Neural progenitor cell (in vitro differentiated cells): ENCODE measurements at regions not wholly inside any gene's neighbourhood (a gene's known extent, or its start where the extent isn't known, plus 50 kb on each side); places are given as distances from the start of the nearest gene placed in this dataset.

Experiments
- DNase-seq: peaks from one replicate; pipeline ENCODE4 v3.0.0-alpha.2; 2016; ENCODE audit warnings: low spot score
- H2AFZ ChIP-seq: fragments of 200-600 bp; sonication (generic); replicated peaks from 2 replicates; pipeline ENCODE4 v1.6.1; 2016; ENCODE audit warnings: antibody characterized with exemption
- H3F3A ChIP-seq: fragments of 200-600 bp; sonication (generic); 2 replicates; pipeline ENCODE4 v1.6.1; 2016; ENCODE audit warnings: antibody characterized with exemption, low read depth
- H3K27ac ChIP-seq: fragments of 200-600 bp; sonication (generic); 2 replicates; pipeline ENCODE4 v1.5.1; 2016; ENCODE audit warnings: mild to moderate bottlenecking
- H3K27me3 ChIP-seq: fragments of 200-600 bp; sonication (generic); 2 replicates; pipeline ENCODE4 v1.6.1; 2016; ENCODE audit warnings: mild to moderate bottlenecking, moderate library complexity
- H3K36me3 ChIP-seq: fragments of 200-600 bp; sonication (generic); 2 replicates; pipeline ENCODE4 v1.5.1; 2016
- H3K4me1 ChIP-seq: fragments of 200-600 bp; sonication (generic); 2 replicates; pipeline ENCODE4 v1.6.1; 2016; ENCODE audit warnings: mixed run types
- H3K4me2 ChIP-seq: fragments of 200-600 bp; sonication (generic); 2 replicates; pipeline ENCODE4 v1.6.1; 2016
- H3K4me3 ChIP-seq: fragments of 200-600 bp; sonication (generic); 2 replicates; pipeline ENCODE4 v1.5.1; 2016
- H3K79me2 ChIP-seq: fragments of 200-600 bp; sonication (generic); 2 replicates; pipeline ENCODE4 v1.6.1; 2016; ENCODE audit warnings: low read depth
- H3K9ac ChIP-seq: fragments of 200-600 bp; sonication (generic); 2 replicates; pipeline ENCODE4 v1.6.1; 2016
- H3K9me3 ChIP-seq: fragments of 200-600 bp; sonication (generic); 2 replicates; pipeline ENCODE4 v1.5.1; 2016; ENCODE audit warnings: low read depth
- H4K20me1 ChIP-seq: fragments of 200-600 bp; sonication (generic); 2 replicates; pipeline ENCODE4 v1.6.1; 2016; ENCODE audit warnings: low read depth
- H3K27ac Mint-ChIP-seq: 3 replicates; pipeline ENCODE4 v1.8.0; 2021; ENCODE audit warnings: mixed read lengths
- H3K27me3 Mint-ChIP-seq: 2 replicates; pipeline ENCODE4 v1.8.0; 2022; ENCODE audit warnings: low read depth, mild to moderate bottlenecking, inconsistent platforms, moderate library complexity, mixed read lengths; ENCODE audit not compliant: insufficient read depth
- H3K36me3 Mint-ChIP-seq: 3 replicates; pipeline ENCODE4 v1.8.0; 2021; ENCODE audit warnings: mixed read lengths
- H3K4me1 Mint-ChIP-seq: 3 replicates; pipeline ENCODE4 v1.8.0; 2021; ENCODE audit warnings: mixed read lengths
- H3K4me3 Mint-ChIP-seq: 3 replicates; pipeline ENCODE4 v1.8.0; 2021; ENCODE audit warnings: mild to moderate bottlenecking, moderate library complexity, mixed read lengths
- H3K9me3 Mint-ChIP-seq: 3 replicates; pipeline ENCODE4 v1.8.0; 2020; ENCODE audit warnings: mixed read lengths
- CTCF ChIP-seq: fragments of 200-600 bp; sonication (generic); IDR thresholded peaks from 2 replicates; pipeline ENCODE4 v1.5.1; 2017; ENCODE audit warnings: antibody characterized with exemption, mild to moderate bottlenecking
- EZH2 ChIP-seq: fragments of 200-600 bp; sonication (generic); IDR thresholded peaks from 2 replicates; pipeline ENCODE4 v1.6.1; 2017; ENCODE audit warnings: antibody characterized with exemption, mild to moderate bottlenecking, moderate library complexity
- EZH2phosphoT487 ChIP-seq: fragments of 200-600 bp; sonication (generic); IDR thresholded peaks from 2 replicates; pipeline ENCODE4 v1.6.1; 2017; ENCODE audit warnings: antibody characterized with exemption

GRCh38 chr7:128166603-128167041 lies 74.5 kb upstream of the LEP start:
- peak; percentile 64 for DNase-seq
- Histone ChIP-seq H3K4me1 (peaks cover 10% of the 10 kb centered on the region), H3K4me3 (peak overlapping the region; percentile 55), H3F3A (peaks cover 4% of the 10 kb centered on the region), H3K9me3 (no peaks in the 10 kb centered on the region), H3K27ac (no peak overlapping the region), H3K4me2 (peak overlapping the region; percentile 98), H3K36me3 (no peaks in the 10 kb centered on the region), H2AFZ (peak overlapping the region; percentile 67), H3K27me3 (peaks cover 100% of the 10 kb centered on the region), H3K9ac (no peak overlapping the region), H4K20me1 (peaks cover 44% of the 10 kb centered on the region), H3K79me2 (no peaks in the 10 kb centered on the region)
- peak overlapping the region; percentile 74 for H3K4me3 Mint-ChIP-seq
- peaks cover 5% of the 10 kb centered on the region for H3K36me3 Mint-ChIP-seq
- peaks cover 16% of the 10 kb centered on the region for H3K4me1 Mint-ChIP-seq
- H3K27me3 Mint-ChIP-seq, result peaks cover 67% of the 10 kb centered on the region
- no peak overlapping the region for H3K27ac Mint-ChIP-seq
- H3K9me3 Mint-ChIP-seq, result peaks cover 5% of the 10 kb centered on the region
- no peak for TF ChIP-seq CTCF
- peak; percentile 100 for TF ChIP-seq EZH2phosphoT487
- peak; percentile 100 for TF ChIP-seq EZH2

GRCh38 chr7:128167042-128167701 lies 73.9 kb upstream of the LEP start:
- H3K4me1 Mint-ChIP-seq, result peaks cover 16% of the 10 kb centered on the region
- Histone ChIP-seq H4K20me1 (peaks cover 44% of the 10 kb centered on the region), H3K27me3 (peaks cover 100% of the 10 kb centered on the region), H3K4me1 (peaks cover 10% of the 10 kb centered on the region), H3K4me2 (peak overlapping the region; percentile 98), H3K9me3 (no peaks in the 10 kb centered on the region), H3K9ac (no peak overlapping the region), H2AFZ (peak overlapping the region; percentile 67), H3K27ac (no peak overlapping the region), H3K36me3 (no peaks in the 10 kb centered on the region), H3F3A (peaks cover 4% of the 10 kb centered on the region), H3K4me3 (peak overlapping the region; percentile 55), H3K79me2 (no peaks in the 10 kb centered on the region)
- DNase-seq, result peak; percentile 71
- peaks cover 5% of the 10 kb centered on the region for H3K9me3 Mint-ChIP-seq
- TF ChIP-seq CTCF (no peak), EZH2 (peak; percentile 51), EZH2phosphoT487 (peak; percentile 81)
- no peak overlapping the region for H3K27ac Mint-ChIP-seq
- H3K4me3 Mint-ChIP-seq, result peak overlapping the region; percentile 80
- H3K36me3 Mint-ChIP-seq, result peaks cover 5% of the 10 kb centered on the region
- H3K27me3 Mint-ChIP-seq, result peaks cover 66% of the 10 kb centered on the region

- Histone ChIP-seq H3K79me2 (no peaks in the 10 kb centered on the region), H3K4me3 (peak overlapping the region; percentile 55), H3F3A (peaks cover 4% of the 10 kb centered on the region), H3K27ac (no peak overlapping the region), H3K4me1 (peaks cover 10% of the 10 kb centered on the region), H3K9ac (no peak overlapping the region), H4K20me1 (peaks cover 44% of the 10 kb centered on the region), H3K36me3 (no peaks in the 10 kb centered on the region), H3K27me3 (peaks cover 100% of the 10 kb centered on the region), H2AFZ (no peak overlapping the region), H3K4me2 (peak overlapping the region; percentile 98), H3K9me3 (no peaks in the 10 kb centered on the region)
- Mint-ChIP-seq H3K27ac (no peak overlapping the region), H3K27me3 (peaks cover 61% of the 10 kb centered on the region), H3K4me3 (peak overlapping the region; percentile 77), H3K36me3 (peaks cover 5% of the 10 kb centered on the region), H3K9me3 (peaks cover 5% of the 10 kb centered on the region), H3K4me1 (peaks cover 16% of the 10 kb centered on the region)
- DNase-seq, result peak; percentile 40
- peak; percentile 55 for TF ChIP-seq EZH2phosphoT487
- TF ChIP-seq EZH2, result peak; percentile 73
- no peak for TF ChIP-seq CTCF
These were observed 73.0 kb upstream of the LEP start for GRCh38 chr7:128167791-128168666.
